ENCODE measurements at regions not wholly inside any gene's neighbourhood (a gene's known extent, or its start where the extent isn't known, plus 50 kb on each side); places are given as distances from the start of the nearest gene placed in this dataset.
"Not testable (repeated sequence)": the region's sequence is repeated elsewhere in the genome, so short reads cannot be mapped to it uniquely, and the experiment has no call there.

DNA sequence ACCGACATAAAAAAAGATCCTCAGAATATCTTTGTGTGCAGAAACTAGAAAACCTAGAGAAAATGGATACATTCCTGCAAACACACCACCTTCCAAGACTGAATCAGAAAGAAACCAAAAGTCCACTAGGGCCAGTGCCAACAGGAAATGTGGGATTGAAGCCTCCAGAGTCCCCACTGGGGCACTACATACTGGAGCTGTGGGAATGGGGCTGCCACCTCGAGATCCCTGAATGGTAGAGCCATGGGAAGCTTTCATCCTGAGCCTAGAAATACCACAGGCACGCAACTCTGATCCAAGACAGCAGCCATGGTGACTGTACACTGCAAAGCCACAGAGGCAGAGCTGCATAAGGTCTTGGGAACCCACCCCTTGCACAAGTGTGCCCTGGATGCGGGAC, 111.6 kb upstream of the TPTE start:
- TF ChIP-seq CTCF (IDR thresholded peaks at IDR 0.05; ENCODE audit: borderline replicate concordance, extremely low read depth, low read length, poor library complexity, severe bottlenecking); EZH2 (IDR thresholded peaks at IDR 0.05; ENCODE audit: borderline replicate concordance, low read depth, low read length, severe bottlenecking): not testable (repeated sequence)
